DND-41 (cell line): ENCODE measurements at regions not wholly inside any gene's neighbourhood (a gene's known extent, or its start where the extent isn't known, plus 50 kb on each side); places are given as distances from the start of the nearest gene placed in this dataset.

ENCODE experiments used
- ATAC-seq: fragments of 200-7000 bp; cut with Tn5 transposase; 3 replicates; pipeline ENCODE4 v1.9.1; 2021; ENCODE audit warnings: low read depth; ENCODE audit not compliant: insufficient read depth
- DNase-seq: peaks from one replicate; pipeline ENCODE4 v3.0.0-alpha.2; 2020
- H2AFZ ChIP-seq: 2 replicates; pipeline ENCODE4 v1.6.0; 2012; ENCODE audit warnings: low read depth, low read length
- H3K27ac ChIP-seq: 2 replicates; pipeline ENCODE4 v1.5.1; 2012; ENCODE audit warnings: low read length, inconsistent platforms
- H3K27me3 ChIP-seq: fragments of 200-600 bp; sonication (generic); 2 replicates; pipeline ENCODE4 v1.6.0; 2012; ENCODE audit warnings: low read length, mild to moderate bottlenecking, inconsistent platforms; ENCODE audit not compliant: insufficient read depth, poor library complexity
- H3K36me3 ChIP-seq: 2 replicates; pipeline ENCODE4 v1.5.1; 2012; ENCODE audit warnings: low read length, inconsistent platforms; ENCODE audit not compliant: insufficient read depth
- H3K4me1 ChIP-seq: 2 replicates; pipeline ENCODE4 v1.5.1; 2012; ENCODE audit warnings: mild to moderate bottlenecking, low read length; ENCODE audit not compliant: insufficient read depth
- H3K4me2 ChIP-seq: 2 replicates; pipeline ENCODE4 v1.6.0; 2012; ENCODE audit warnings: mild to moderate bottlenecking, moderate library complexity, low read length, inconsistent platforms; ENCODE audit not compliant: insufficient read depth
- H3K4me3 ChIP-seq, 2 experiments: fragments of 200-600 bp in 1 of 2; shearing (Covaris generic) in 1 of 2; 2 replicates each; pipeline ENCODE4 v1.5.1; 2012 to 2016; ENCODE audit warnings: inconsistent platforms in 2 of 2, low read length in 2 of 2, mild to moderate bottlenecking in 2 of 2, low read depth in 1 of 2, moderate library complexity in 1 of 2
- H3K79me2 ChIP-seq: 2 replicates; pipeline ENCODE4 v1.6.0; 2012; ENCODE audit warnings: low read length, inconsistent platforms; ENCODE audit not compliant: insufficient read depth
- H3K9ac ChIP-seq: 2 replicates; pipeline ENCODE4 v1.6.0; 2012; ENCODE audit warnings: low read depth, mild to moderate bottlenecking, inconsistent platforms, low read length, moderate library complexity
- H3K9me3 ChIP-seq: 2 replicates; pipeline ENCODE4 v1.5.1; 2012; ENCODE audit warnings: low read length, moderate library complexity, mild to moderate bottlenecking, inconsistent platforms; ENCODE audit not compliant: insufficient read depth, severe bottlenecking
- H4K20me1 ChIP-seq: 2 replicates; pipeline ENCODE4 v1.6.0; 2012; ENCODE audit warnings: low read length; ENCODE audit not compliant: insufficient read depth
- EZH2 ChIP-seq: IDR thresholded peaks from 3 replicates; pipeline ENCODE4 v1.6.1; 2012; ENCODE audit warnings: borderline replicate concordance, low read depth, mild to moderate bottlenecking, moderate library complexity, low read length, inconsistent platforms; ENCODE audit not compliant: severe bottlenecking
- TF ChIP-seq, protein P1 (sequence below): IDR thresholded peaks from 2 replicates; pipeline ENCODE4 v1.5.1; 2012; ENCODE audit warnings: borderline replicate concordance, low read length, moderate library complexity, mild to moderate bottlenecking; ENCODE audit not compliant: poor library complexity, severe bottlenecking; ENCODE audit errors: extremely low read depth

DNA sequence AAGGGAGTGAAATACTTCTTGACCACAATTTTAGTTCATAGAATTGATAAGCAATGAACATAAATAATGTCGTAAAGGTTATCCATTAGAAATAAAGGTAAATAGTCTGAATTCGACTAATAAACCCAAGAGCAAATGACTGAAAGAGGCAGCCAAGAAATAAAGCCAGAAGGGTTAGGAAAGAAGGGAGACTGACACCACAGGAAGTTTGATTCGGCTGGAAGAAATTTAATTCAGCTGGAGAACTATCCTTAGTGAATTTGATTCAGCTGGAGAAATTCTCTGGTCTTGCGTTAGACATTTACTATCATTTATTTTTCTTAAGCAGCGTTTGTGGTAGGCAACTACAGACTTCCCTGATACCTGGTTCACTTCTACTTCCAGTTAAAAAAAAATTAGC, 429.6 kb downstream of the PID1 start:
- Histone ChIP-seq H3K27me3 (no peaks in the 10 kb centered on the region), H3K79me2 (no peaks in the 10 kb centered on the region), H3K4me3 (no peak overlapping the region), H2AFZ (no peak overlapping the region), H3K36me3 (no peaks in the 10 kb centered on the region), H3K27ac (no peak overlapping the region), H4K20me1 (no peaks in the 10 kb centered on the region), H3K4me2 (no peak overlapping the region), H3K9me3 (no peaks in the 10 kb centered on the region), H3K4me1 (no peaks in the 10 kb centered on the region), H3K9ac (no peak overlapping the region)
- TF ChIP-seq EZH2: no peak
- TF ChIP-seq, protein P1, sequence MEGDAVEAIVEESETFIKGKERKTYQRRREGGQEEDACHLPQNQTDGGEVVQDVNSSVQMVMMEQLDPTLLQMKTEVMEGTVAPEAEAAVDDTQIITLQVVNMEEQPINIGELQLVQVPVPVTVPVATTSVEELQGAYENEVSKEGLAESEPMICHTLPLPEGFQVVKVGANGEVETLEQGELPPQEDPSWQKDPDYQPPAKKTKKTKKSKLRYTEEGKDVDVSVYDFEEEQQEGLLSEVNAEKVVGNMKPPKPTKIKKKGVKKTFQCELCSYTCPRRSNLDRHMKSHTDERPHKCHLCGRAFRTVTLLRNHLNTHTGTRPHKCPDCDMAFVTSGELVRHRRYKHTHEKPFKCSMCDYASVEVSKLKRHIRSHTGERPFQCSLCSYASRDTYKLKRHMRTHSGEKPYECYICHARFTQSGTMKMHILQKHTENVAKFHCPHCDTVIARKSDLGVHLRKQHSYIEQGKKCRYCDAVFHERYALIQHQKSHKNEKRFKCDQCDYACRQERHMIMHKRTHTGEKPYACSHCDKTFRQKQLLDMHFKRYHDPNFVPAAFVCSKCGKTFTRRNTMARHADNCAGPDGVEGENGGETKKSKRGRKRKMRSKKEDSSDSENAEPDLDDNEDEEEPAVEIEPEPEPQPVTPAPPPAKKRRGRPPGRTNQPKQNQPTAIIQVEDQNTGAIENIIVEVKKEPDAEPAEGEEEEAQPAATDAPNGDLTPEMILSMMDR: no peak
- no peak for DNase-seq
- ATAC-seq: no peak

DNA sequence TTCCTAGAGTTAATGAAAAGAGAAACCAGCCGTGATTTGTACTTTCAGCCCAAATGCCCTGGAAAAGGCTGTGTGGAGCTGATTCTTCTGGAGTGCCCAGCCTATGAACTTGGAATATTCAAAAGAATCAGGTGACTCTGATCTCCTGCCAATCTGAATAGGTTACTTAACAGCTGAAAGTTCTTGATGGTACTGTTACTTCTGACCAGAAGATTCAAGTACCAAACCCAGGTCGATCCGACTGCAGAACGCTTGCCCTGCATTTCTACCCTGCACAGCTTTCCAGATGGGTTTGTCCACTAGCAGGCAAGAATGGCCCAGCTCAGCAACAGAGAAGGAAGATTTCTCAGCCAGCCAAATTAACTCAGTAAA, 430.4 kb downstream of the PID1 start:
- ATAC-seq (no peak), DNase-seq (no peak)
- Histone ChIP-seq H2AFZ (no peak overlapping the region), H3K36me3 (no peaks in the 10 kb centered on the region), H3K4me3 (no peak overlapping the region), H3K9me3 (no peaks in the 10 kb centered on the region), H3K4me1 (no peaks in the 10 kb centered on the region), H4K20me1 (no peaks in the 10 kb centered on the region), H3K4me2 (no peak overlapping the region), H3K27me3 (no peaks in the 10 kb centered on the region), H3K27ac (no peak overlapping the region), H3K79me2 (no peaks in the 10 kb centered on the region), H3K9ac (no peak overlapping the region)
- TF ChIP-seq, protein P1: no peak
- TF ChIP-seq EZH2: no peak

DNA sequence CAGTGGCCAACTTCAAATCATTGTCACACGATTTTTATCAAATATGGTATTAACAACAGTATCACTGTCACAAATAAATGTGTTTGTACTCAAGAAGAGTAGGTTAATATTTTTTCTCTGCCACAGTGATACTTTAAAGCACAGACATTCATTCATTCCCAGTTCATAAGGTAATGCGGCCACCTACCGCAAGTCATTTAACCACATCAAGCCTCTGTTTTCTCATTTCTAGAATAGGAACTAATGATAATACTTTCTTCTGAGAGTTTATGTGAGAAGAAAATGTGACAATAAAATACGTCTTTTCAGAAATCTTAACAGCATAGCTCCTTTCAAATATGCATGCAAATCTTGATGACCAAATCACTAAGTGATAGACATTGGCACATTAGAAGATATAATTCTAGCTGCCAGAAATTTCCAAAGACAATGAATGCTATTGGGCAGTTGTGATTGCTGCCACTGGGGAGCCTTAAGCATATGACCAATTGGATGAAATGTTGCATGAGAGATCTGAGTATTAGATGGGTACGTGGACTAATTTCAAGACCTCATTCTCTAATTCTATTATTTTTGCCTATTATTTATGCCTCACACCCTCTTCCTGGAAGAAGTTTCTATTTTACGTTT, 430.9 kb downstream of the PID1 start:
- H3K79me2 ChIP-seq: no peaks in the 10 kb centered on the region
- TF ChIP-seq, protein P1: no peak
- no peak for TF ChIP-seq EZH2
- no peaks in the 10 kb centered on the region for H3K9me3 ChIP-seq
- no peak overlapping the region for H3K4me3 ChIP-seq
- ATAC-seq: no peak
- no peak overlapping the region for H3K4me2 ChIP-seq
- no peak for DNase-seq
- H4K20me1 ChIP-seq: no peaks in the 10 kb centered on the region
- no peak overlapping the region for H3K9ac ChIP-seq
- H2AFZ ChIP-seq: no peak overlapping the region
- H3K27ac ChIP-seq: no peak overlapping the region
- no peaks in the 10 kb centered on the region for H3K36me3 ChIP-seq
- no peaks in the 10 kb centered on the region for H3K4me1 ChIP-seq
- H3K27me3 ChIP-seq: no peaks in the 10 kb centered on the region
